ENCODE measurements at regions not wholly inside any gene's neighbourhood (a gene's known extent, or its start where the extent isn't known, plus 50 kb on each side); places are given as distances from the start of the nearest gene placed in this dataset.

DNA sequence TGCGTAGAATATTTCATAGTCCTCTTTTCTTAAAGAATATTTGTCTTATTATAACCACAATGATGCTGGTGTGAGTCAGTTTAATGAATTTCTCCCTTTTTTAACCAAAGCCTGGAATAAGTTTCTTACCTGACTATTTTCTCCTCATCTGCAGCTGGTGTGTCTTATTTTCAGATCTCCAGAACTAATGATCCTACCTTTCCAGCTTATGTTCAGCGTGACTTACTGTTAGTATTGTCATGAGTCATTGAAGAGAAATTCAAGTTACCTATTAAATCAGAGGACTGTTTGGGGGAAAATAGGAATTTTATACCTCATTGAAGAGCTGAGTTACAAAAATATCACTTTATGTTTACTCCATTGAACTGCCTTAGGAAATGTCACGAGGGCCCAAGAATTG lies 482.1 kb downstream of the RWDD3 start:
- TF ChIP-seq EZH2phosphoT487 (IDR thresholded peaks at IDR 0.05; ENCODE audit: insufficient read depth, low read depth), result no peak
- no peak for TF ChIP-seq EZH2 (IDR thresholded peaks at IDR 0.05; ENCODE audit: insufficient read depth, poor library complexity, severe bottlenecking)
